HG02678 (cell line): ENCODE measurements at regions not wholly inside any gene's neighbourhood (a gene's known extent, or its start where the extent isn't known, plus 50 kb on each side); places are given as distances from the start of the nearest gene placed in this dataset.
"Not testable (repeated sequence)": the region's sequence is repeated elsewhere in the genome, so short reads cannot be mapped to it uniquely, and the experiment has no call there.

Experiments used
- ATAC-seq: cut with Tn5 transposase; IDR thresholded peaks from one replicate; pipeline ENCODE4 v1.9.1; 2021; ENCODE audit warnings: mild to moderate bottlenecking, moderate library complexity; ENCODE audit not compliant: unreplicated experiment

- ATAC-seq: not testable (repeated sequence)
Observed at GRCh38 chr7:136431736-136432135, 436.7 kb upstream of the CHRM2 start.

DNA sequence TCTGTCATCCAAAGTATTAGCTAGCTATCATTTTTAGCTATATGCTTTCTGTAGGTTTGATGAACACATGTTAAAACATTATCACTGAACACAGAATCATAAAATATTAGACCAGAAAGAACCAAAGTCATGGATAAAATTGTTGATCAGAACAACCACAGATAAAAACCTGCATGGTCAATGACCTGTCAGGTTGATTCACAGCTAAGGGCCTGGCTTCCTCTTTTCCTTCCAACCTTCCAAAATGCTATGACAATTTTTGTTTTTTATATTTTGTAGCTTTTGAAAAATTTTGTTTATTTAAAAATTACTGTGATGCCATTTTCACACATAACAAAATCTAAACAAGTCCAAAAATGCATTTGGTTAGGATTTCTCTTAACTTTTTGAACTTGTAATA is 444.4 kb upstream of the CHRM2 start:
- no peak for ATAC-seq

GRCh38 chr7:136419740-136420139 is 442.6 kb upstream of the MTPN start:
- ATAC-seq: not testable (repeated sequence)

DNA sequence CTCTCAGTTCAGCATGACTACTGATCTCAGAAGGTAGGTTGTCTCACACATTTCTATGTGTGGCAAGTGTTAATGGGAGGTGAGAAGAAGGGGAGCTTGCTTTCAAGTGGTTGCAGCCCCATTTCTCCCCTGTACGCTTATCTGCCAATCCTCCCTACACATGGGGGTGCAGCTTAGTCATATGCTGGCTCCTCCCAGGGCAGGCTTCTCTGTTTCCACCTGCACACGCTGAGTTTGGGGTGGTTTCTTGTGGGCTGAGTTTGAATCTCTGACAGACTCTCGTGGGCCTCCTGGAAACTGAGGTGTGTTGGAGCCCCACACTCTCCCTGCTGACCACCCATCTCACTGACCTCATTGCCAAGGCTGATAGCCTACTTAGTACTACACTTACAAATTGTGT is 435.8 kb upstream of the MTPN start:
- ATAC-seq: no peak

DNA sequence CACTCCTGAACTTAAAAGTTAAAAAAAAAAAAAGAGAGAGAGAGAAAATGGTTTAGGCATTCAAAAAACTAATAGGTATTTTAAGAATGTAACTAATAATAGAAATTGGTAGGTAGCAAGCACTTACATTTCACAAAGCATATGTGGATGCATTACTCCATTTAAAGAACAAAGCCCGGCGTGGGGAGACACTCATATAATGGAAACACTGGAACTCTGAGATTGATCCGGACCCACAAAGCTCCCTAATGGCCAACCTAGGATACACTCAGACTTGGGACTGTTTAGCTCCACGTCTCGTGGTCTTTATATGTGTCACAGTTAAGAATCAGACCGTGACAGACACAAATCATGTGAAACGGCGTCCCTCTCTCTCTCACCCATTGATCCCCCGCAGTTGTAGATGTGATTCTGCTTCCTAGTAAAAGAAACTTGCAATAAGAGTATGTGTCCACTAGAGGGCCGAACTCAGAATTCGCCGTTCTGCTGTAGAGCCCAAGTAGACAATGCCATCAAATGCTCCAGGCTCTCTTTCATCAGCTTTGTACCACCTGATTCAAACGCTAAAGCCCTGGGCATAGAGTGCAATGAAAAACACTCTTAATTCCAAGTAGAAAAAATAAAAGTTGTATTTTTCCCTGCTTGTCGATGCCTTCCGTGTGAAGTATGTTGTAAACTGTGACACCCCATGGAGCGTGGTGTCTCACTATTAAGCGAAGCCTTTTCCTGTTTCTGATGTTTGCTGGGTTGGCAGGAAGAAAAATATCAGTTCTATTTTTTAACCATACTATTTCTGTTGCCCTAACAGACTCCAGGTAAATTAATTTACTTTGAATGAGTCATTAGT is 429.0 kb upstream of the MTPN start:
- peak; percentile 92 for ATAC-seq

GRCh38 chr7:136403591-136403990 is 426.4 kb upstream of the MTPN start:
- ATAC-seq: no peak

- no peak for ATAC-seq
Observed at GRCh38 chr7:136400877-136401276, 423.7 kb upstream of the MTPN start.

DNA sequence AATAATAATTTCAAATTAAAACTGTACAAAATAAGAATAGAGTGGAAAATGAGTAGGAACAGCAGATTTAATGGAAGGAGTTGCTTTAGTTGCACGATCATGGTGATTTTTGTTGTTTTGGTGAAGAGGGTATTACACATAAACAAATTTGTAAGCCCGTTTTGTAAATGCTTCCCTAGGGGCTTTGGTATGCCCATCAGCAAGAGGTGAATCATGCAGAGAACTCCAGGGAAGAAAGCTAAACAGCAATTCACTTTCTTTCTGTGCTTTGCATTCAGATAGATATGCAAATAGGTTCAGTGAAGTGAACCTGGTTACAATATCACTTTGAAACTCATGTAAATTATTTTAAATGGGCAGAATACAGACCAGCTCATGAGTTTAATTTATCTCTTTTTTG is 422.2 kb upstream of the MTPN start:
- ATAC-seq: no peak

GRCh38 chr7:136392856-136393255 is 415.7 kb upstream of the MTPN start:
- ATAC-seq: no peak

GRCh38 chr7:136391371-136391770 is 414.2 kb upstream of the MTPN start:
- ATAC-seq: no peak

DNA sequence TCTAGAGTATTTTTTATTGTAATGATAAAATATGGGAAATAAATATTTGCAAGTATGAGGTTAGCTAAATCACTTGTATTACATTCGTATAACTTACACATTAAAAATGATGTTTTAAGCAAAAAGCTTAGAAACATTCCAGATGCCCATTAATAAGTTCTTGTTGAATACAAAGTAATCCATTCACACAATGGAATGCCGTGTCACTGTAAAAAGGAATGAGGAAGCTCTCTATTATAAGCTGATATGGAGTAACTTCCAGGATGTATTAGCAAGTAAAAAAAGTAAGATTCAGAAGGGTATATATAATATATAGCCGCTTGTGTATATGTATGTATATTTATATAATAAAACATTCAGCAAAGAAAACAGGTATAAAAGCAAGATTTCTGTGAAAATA is 412.8 kb upstream of the MTPN start:
- no peak for ATAC-seq

- ATAC-seq: no peak
Observed at GRCh38 chr7:136386876-136387275, 409.7 kb upstream of the MTPN start.

GRCh38 chr7:136371409-136371808 is 394.2 kb upstream of the MTPN start:
- not testable (repeated sequence) for ATAC-seq

- no peak for ATAC-seq
Observed at GRCh38 chr7:136370137-136370536, 393.0 kb upstream of the MTPN start.

- ATAC-seq: no peak
Observed at GRCh38 chr7:136369225-136369624, 392.1 kb upstream of the MTPN start.

GRCh38 chr7:136359333-136359903 is 382.3 kb upstream of the MTPN start:
- peak; percentile 93 for ATAC-seq

DNA sequence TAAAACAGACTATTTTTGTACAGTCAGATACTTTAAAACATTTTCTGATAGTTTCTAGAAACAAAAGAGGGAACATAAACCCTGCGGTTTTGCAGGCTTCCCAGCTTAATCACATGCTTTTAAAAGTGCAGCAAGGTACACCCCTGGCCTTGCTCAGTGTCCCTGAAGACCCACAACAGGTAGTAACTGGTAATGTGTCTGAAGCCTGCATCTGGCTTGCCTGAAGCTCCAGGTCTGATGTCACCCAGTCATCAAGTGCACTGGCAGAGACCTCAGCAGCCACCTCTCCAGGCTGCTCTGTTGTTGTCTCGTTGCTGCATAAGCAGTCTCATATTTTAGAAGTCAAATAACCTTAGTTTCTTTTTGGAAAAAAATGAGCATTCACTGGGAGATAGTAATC is 376.1 kb upstream of the MTPN start:
- ATAC-seq: peak; percentile 60

DNA sequence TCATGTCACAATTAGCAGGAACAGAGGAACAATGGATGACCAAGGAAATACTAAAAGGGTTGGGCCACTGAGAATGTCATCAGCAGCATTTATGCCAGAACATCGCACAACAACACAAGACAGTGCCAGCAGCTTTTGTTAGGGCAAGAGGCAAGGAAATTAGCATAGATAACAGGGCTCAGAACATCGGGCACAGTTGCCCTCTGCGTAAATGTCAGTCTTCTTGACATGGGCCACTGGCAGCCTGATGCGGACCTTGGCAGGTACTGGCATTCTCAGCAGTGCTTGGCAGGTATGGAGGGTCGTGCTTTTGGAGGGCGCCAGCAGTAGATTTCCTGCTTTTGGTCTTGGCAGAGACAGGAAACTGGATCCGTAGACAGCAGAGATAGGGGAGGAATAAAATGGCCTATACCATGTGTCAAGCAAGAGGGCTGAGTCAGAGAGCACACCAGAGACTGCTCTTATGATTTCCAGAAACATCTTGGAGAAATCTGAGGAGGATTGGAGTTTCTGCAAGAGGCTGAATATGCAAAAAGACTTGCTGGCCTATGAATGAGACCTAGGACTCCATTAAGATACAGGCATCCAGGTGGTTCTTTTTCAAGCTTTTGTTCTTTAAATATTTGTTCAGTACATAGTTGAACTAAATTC is 371.5 kb upstream of the MTPN start:
- no peak for ATAC-seq

DNA sequence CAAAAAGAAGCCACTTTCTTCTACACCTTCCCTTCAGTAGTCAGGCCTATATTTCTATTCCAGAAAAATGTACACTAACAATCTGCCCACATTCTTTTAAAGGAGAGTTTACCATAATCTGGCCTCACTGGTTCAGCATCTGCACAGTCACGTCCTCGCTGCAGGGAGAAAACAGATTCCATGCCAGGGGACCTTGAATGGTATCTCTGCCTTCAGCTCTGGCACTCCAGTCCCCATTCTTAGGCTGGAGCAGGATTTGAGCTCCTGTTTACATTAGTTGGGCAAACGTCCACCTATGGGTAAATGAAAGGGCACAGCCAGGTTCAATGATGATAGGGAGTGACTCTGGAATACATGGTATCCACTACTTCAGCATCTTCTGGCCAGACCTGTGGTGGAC is 371.0 kb upstream of the MTPN start:
- ATAC-seq: no peak

- ATAC-seq: no peak
Observed at GRCh38 chr7:136347488-136347887, 370.3 kb upstream of the MTPN start.

- ATAC-seq: no peak
Observed at GRCh38 chr7:136342251-136342650, 365.1 kb upstream of the MTPN start.

DNA sequence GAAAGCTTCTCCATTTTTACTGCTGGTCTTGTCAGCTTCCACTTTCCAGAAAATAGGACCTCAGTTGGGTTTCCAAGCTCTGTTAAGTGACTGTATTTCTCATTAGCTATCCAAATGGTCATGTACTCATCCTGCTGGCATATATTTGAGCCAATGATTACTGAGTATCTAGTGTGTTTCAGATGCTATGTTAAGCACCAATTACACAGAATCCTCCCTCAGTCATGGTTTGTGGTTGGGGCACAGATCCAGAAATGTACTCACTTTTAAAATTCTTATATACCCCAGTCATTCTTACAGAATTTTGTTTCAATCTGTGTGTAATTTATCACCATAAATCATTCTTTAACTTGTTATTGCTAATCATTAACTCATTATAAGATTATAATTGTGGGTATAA is 362.3 kb upstream of the MTPN start:
- no peak for ATAC-seq
